CD8-positive, alpha-beta memory T cell (primary cell): ENCODE measurements at regions not wholly inside any gene's neighbourhood (a gene's known extent, or its start where the extent isn't known, plus 50 kb on each side); places are given as distances from the start of the nearest gene placed in this dataset.

ENCODE experiments used
- CTCF ChIA-PET: fragments of 350-600 bp; sonication (Branson Sonifier 250); formaldehyde crosslinking; loops from one replicate; lab custom pipeline; 2021; ENCODE audit warnings: antibody characterized with exemption; lab: Charles Lee
- POLR2A ChIA-PET: fragments of 350-600 bp; sonication (Branson Sonifier 250); formaldehyde crosslinking; loops from one replicate; lab custom pipeline; 2021; ENCODE audit warnings: antibody characterized with exemption; lab: Charles Lee
- DNase-seq, 5 donors: peaks; one replicate each; pipeline versions ENCODE4 v3.0.0 to v3.0.0-alpha.2; 2020 to 2022; ENCODE audit warnings: mixed read lengths in 1 of 5
- H3K27ac ChIP-seq: one replicate; pipeline ENCODE4 v1.7.0; 2013; ENCODE audit warnings: low read depth, mild to moderate bottlenecking, low read length, moderate library complexity
- H3K27me3 ChIP-seq: 2 replicates; pipeline ENCODE4 v1.7.0; 2013; ENCODE audit warnings: low read length, mild to moderate bottlenecking; ENCODE audit not compliant: insufficient read depth, poor library complexity, severe bottlenecking
- H3K36me3 ChIP-seq: 2 replicates; pipeline ENCODE4 v1.7.0; 2013; ENCODE audit warnings: mild to moderate bottlenecking, low read length, moderate library complexity; ENCODE audit not compliant: insufficient read depth
- H3K4me1 ChIP-seq: 2 replicates; pipeline ENCODE4 v1.7.0; 2013; ENCODE audit warnings: mild to moderate bottlenecking, low read length, moderate library complexity; ENCODE audit not compliant: insufficient read depth
- H3K4me3 ChIP-seq: 2 replicates; pipeline ENCODE4 v1.7.0; 2013; ENCODE audit warnings: mild to moderate bottlenecking, low read length
- H3K9me3 ChIP-seq: 2 replicates; pipeline ENCODE4 v1.7.0; 2013; ENCODE audit warnings: mild to moderate bottlenecking, low read length
- H3K27ac Mint-ChIP-seq, 8 donors: one replicate each; pipeline ENCODE4 v1.8.0; 2020 to 2021; ENCODE audit warnings: mixed read lengths in 8 of 8, mild to moderate bottlenecking in 6 of 8, inconsistent platforms in 3 of 8, moderate library complexity in 3 of 8
- H3K27me3 Mint-ChIP-seq, 2 donors: one replicate each; pipeline ENCODE4 v1.8.0; 2020 to 2021; ENCODE audit warnings: mixed read lengths in 2 of 2, mild to moderate bottlenecking in 1 of 2, moderate library complexity in 1 of 2
- H3K36me3 Mint-ChIP-seq, 3 donors: one replicate each; pipeline ENCODE4 v1.8.0; 2020 to 2021; ENCODE audit warnings: mixed read lengths in 3 of 3, inconsistent platforms in 1 of 3, mild to moderate bottlenecking in 1 of 3
- H3K4me1 Mint-ChIP-seq, 3 donors: one replicate each; pipeline ENCODE4 v1.8.0; 2020 to 2021; ENCODE audit warnings: mixed read lengths in 3 of 3, inconsistent platforms in 1 of 3, mild to moderate bottlenecking in 1 of 3
- H3K4me3 Mint-ChIP-seq, 7 donors: one replicate each; pipeline ENCODE4 v1.8.0; 2020 to 2021; ENCODE audit warnings: mixed read lengths in 7 of 7, mild to moderate bottlenecking in 6 of 7, moderate library complexity in 4 of 7, inconsistent platforms in 2 of 7
- H3K9me3 Mint-ChIP-seq, 5 donors: one replicate each; pipeline ENCODE4 v1.8.0; 2020 to 2022; ENCODE audit warnings: mixed read lengths in 5 of 5, mild to moderate bottlenecking in 3 of 5, moderate library complexity in 2 of 5, inconsistent platforms in 1 of 5

DNA sequence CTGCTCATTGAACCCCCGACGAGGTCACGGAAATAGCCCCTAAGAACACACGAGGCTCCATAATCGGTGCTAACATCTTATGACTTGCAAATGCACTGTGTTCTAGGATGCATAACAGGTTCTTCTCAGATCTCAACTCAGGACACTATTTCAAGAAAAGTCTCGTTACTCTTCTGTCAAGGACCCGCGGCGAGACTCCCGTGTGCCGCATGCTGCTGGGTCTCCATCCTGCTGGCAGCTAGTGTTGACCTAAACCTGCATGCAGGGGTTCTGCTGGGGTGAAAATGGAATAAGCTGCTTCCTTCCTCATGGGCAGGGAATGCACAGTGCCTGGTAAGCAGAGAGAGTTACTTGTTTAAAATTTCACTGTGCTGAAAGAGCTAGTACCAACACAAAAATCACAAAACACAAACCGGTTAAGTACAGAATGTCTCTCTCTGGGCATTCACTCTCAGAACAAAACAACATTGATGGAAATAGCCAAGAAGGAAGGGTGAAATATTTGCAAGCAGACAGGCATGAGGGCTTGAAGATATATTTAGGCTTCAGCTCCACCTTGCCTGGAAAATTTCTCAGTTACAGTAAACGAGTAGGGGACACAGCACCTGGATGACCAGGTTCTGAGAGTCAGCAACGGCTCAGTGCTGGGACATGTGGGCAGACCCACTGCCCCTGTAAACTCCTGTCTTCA, 416.5 kb downstream of the GADD45G start:
- Histone ChIP-seq H3K9me3 (no peaks in the 10 kb centered on the region), H3K36me3 (no peaks in the 10 kb centered on the region), H3K4me1 (no peaks in the 10 kb centered on the region), H3K27me3 (no peaks in the 10 kb centered on the region), H3K27ac (no peak overlapping the region), H3K4me3 (no peak overlapping the region)
- CTCF ChIA-PET = no interaction called here
- POLR2A ChIA-PET = no interaction called here
- peak overlapping the region in 1 of 8 donors; percentile 30 for H3K27ac Mint-ChIP-seq
- DNase-seq = no peak
- H3K4me3 Mint-ChIP-seq = no peak overlapping the region
- no peaks in the 10 kb centered on the region for H3K36me3 Mint-ChIP-seq
- no peaks in the 10 kb centered on the region for H3K4me1 Mint-ChIP-seq
- H3K27me3 Mint-ChIP-seq = peaks cover 13 to 34% of the 10 kb centered on the region in 2 donors
- H3K9me3 Mint-ChIP-seq = peaks cover 0 to 7% (median 2%) of the 10 kb centered on the region in 5 donors

DNA sequence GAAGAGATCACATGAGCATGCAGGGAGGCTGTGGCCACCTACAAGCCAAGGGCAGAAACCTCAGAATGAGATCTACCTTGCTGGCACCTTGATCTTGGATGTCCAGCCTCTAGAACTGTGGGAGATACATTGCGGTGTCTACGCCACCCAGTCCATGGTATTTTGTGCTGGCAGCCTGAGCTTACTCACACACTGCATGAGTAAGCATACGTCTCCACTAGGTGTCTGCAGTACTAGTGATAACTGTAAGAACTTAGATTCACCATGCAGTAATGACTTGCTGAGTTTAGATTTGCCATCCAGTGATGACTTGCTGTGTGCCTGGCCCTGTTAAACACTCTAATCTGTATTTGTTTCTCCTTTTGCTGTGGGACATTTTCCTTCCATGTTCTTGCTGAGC, 417.7 kb downstream of the GADD45G start:
- Mint-ChIP-seq H3K36me3 (no peaks in the 10 kb centered on the region), H3K4me1 (no peaks in the 10 kb centered on the region), H3K9me3 (peaks cover 0 to 8% (median 2%) of the 10 kb centered on the region in 5 donors), H3K27ac (no peak overlapping the region), H3K27me3 (peaks cover 12 to 34% of the 10 kb centered on the region in 2 donors), H3K4me3 (no peak overlapping the region)
- CTCF ChIA-PET = no interaction called here
- H3K4me3 ChIP-seq = no peak overlapping the region
- no peak for DNase-seq
- H3K27ac ChIP-seq = no peak overlapping the region
- no peaks in the 10 kb centered on the region for H3K36me3 ChIP-seq
- no peaks in the 10 kb centered on the region for H3K27me3 ChIP-seq
- no peaks in the 10 kb centered on the region for H3K9me3 ChIP-seq
- POLR2A ChIA-PET = no interaction called here
- no peaks in the 10 kb centered on the region for H3K4me1 ChIP-seq

DNA sequence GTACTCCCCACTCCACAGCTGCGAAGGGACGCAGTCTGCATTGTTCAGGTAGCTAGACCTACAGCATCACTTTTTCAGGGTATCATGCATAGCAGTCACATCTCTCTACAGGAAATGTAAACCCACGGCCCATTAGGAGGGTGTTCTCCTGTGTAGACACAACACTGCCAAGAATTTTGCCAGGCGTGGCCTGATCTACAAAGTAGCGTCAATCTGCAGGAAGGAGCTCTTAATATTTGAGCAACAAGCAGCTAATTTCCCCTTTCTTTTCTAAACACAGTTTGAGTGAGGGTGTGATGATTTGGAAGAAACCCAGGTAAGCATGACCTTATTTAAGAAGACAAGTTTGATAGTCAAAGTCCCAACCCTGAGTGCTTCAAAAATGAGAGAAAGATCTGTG, 419.0 kb downstream of the GADD45G start:
- H3K9me3 Mint-ChIP-seq = peaks cover 0 to 8% (median 2%) of the 10 kb centered on the region in 5 donors
- no peak overlapping the region for H3K27ac Mint-ChIP-seq
- H3K4me1 Mint-ChIP-seq = no peaks in the 10 kb centered on the region
- ChIA-PET POLR2A (no interaction called here), CTCF (no interaction called here)
- Histone ChIP-seq H3K27ac (no peak overlapping the region), H3K9me3 (no peaks in the 10 kb centered on the region), H3K4me3 (no peak overlapping the region), H3K27me3 (no peaks in the 10 kb centered on the region), H3K4me1 (no peaks in the 10 kb centered on the region), H3K36me3 (no peaks in the 10 kb centered on the region)
- H3K36me3 Mint-ChIP-seq = no peaks in the 10 kb centered on the region
- DNase-seq = no peak
- H3K4me3 Mint-ChIP-seq = no peak overlapping the region
- H3K27me3 Mint-ChIP-seq = peaks cover 11 to 30% of the 10 kb centered on the region in 2 donors

DNA sequence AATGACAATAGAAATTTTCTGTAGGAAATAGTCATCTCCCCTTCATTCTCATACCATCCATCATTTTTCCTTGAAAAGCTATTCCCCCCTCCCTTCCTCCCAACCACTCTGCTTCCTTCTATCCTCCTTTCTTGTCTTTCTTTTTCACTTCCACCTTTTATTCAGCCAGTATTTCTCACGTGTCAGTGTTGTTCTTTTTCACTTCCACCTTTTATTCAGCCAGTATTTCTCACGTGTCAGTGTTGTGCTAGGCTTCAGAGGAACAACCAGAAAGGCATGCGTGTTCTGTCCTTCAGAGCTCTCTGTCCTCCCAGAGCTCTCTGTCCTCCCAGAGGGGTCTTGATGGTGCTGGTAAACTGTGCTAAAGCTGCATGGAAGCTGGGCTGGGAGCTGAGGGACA, 419.6 kb downstream of the GADD45G start:
- Histone ChIP-seq H3K36me3 (no peaks in the 10 kb centered on the region), H3K9me3 (no peaks in the 10 kb centered on the region), H3K27me3 (no peaks in the 10 kb centered on the region), H3K4me3 (no peak overlapping the region), H3K27ac (no peak overlapping the region), H3K4me1 (no peaks in the 10 kb centered on the region)
- POLR2A ChIA-PET = no interaction called here
- H3K4me3 Mint-ChIP-seq = no peak overlapping the region
- H3K36me3 Mint-ChIP-seq = no peaks in the 10 kb centered on the region
- peaks cover 0 to 8% (median 2%) of the 10 kb centered on the region in 5 donors for H3K9me3 Mint-ChIP-seq
- no peak for DNase-seq
- peaks cover 11 to 30% of the 10 kb centered on the region in 2 donors for H3K27me3 Mint-ChIP-seq
- H3K27ac Mint-ChIP-seq = no peak overlapping the region
- CTCF ChIA-PET = no interaction called here
- no peaks in the 10 kb centered on the region for H3K4me1 Mint-ChIP-seq

DNA sequence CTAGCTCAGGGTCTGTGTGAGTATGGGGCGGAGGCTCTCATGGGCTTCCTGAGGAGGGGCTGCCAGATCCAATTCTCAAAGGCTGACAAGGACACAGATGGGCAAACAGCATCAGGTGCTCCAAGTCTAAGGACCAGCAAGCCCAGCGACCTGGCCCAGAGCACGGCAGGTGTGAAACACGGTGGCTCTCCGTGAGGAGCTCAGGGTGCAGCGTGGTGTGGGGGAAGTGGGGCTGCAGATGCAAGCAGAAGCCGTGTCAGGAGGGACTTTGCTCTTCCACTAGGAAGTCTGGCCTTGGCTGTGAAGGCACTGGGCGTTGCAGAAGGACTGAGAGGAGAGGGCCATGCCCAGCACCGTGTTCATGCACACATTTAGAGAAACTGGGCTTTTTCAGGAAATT, 420.0 kb downstream of the GADD45G start:
- CTCF ChIA-PET = no interaction called here
- no peaks in the 10 kb centered on the region for H3K36me3 Mint-ChIP-seq
- no peaks in the 10 kb centered on the region for H3K4me1 Mint-ChIP-seq
- H3K27me3 Mint-ChIP-seq = peaks cover 11 to 30% of the 10 kb centered on the region in 2 donors
- H3K9me3 Mint-ChIP-seq = peaks cover 0 to 8% (median 2%) of the 10 kb centered on the region in 5 donors
- Histone ChIP-seq H3K4me3 (no peak overlapping the region), H3K4me1 (no peaks in the 10 kb centered on the region), H3K27ac (no peak overlapping the region), H3K9me3 (no peaks in the 10 kb centered on the region), H3K27me3 (no peaks in the 10 kb centered on the region), H3K36me3 (no peaks in the 10 kb centered on the region)
- POLR2A ChIA-PET = no interaction called here
- DNase-seq = no peak
- H3K4me3 Mint-ChIP-seq = no peak overlapping the region
- peak overlapping the region in 1 of 8 donors; percentile 31 for H3K27ac Mint-ChIP-seq

DNA sequence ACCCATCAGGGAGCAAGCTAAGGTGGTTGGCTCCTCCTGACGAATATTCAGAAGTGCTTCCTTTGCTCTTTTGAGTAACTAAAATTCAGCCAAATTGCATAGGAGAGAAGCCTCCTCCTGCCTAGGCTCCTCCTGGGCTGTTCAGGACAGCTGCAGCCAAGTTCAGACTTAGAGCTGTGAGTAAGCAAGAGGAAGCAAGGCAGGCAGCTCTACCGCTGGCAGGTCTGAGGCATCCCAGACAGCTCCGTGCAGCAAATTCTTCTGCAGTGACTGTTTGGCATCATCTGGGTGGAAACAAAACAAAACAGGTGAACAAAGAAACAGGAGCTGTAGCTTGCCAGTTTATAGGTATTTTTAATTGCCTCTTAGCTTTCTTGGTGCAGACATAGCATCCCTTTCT, 421.0 kb downstream of the GADD45G start:
- peaks cover 0 to 8% (median 2%) of the 10 kb centered on the region in 5 donors for H3K9me3 Mint-ChIP-seq
- Histone ChIP-seq H3K27ac (no peak overlapping the region), H3K36me3 (no peaks in the 10 kb centered on the region), H3K27me3 (no peaks in the 10 kb centered on the region), H3K4me3 (no peak overlapping the region), H3K9me3 (no peaks in the 10 kb centered on the region), H3K4me1 (no peaks in the 10 kb centered on the region)
- no peak for DNase-seq
- H3K27me3 Mint-ChIP-seq = peaks cover 11 to 25% of the 10 kb centered on the region in 2 donors
- no peak overlapping the region for H3K4me3 Mint-ChIP-seq
- peak overlapping the region in 1 of 8 donors; percentile 11 for H3K27ac Mint-ChIP-seq
- H3K36me3 Mint-ChIP-seq = no peaks in the 10 kb centered on the region
- ChIA-PET POLR2A (no interaction called here), CTCF (no interaction called here)
- H3K4me1 Mint-ChIP-seq = no peaks in the 10 kb centered on the region

DNA sequence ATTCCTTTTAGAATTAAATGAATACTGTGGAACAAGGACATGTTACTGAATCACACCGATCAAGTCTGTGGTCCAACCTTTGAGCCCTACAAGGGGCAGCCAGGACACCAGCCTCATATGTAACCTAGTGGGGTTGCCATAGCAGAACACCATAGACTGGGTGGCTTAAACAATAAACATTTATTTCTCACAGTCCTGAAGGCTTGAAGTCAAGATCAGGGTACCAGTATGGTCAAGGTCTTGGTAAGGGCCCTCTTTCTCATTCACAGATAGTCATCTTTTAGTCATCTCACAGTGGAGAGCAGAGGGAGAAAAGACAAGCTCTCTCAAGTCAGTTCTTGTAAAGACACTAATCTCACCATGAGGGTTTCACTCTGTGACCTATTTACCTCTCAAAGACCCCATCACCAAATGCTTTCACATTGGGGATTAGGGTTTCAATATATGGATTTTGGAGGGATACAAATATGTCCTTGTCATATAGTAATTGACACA, 422.5 kb downstream of the GADD45G start:
- DNase-seq = no peak
- H3K27me3 ChIP-seq = no peaks in the 10 kb centered on the region
- H3K36me3 Mint-ChIP-seq = no peaks in the 10 kb centered on the region
- H3K27ac ChIP-seq = no peak overlapping the region
- H3K4me1 ChIP-seq = no peaks in the 10 kb centered on the region
- no peak overlapping the region for H3K27ac Mint-ChIP-seq
- no peaks in the 10 kb centered on the region for H3K9me3 ChIP-seq
- H3K36me3 ChIP-seq = no peaks in the 10 kb centered on the region
- H3K4me3 ChIP-seq = no peak overlapping the region
- peaks cover 12 to 20% of the 10 kb centered on the region in 2 donors for H3K27me3 Mint-ChIP-seq
- ChIA-PET POLR2A (no interaction called here), CTCF (no interaction called here)
- H3K9me3 Mint-ChIP-seq = peaks cover 0 to 7% (median 2%) of the 10 kb centered on the region in 5 donors
- H3K4me3 Mint-ChIP-seq = no peak overlapping the region
- no peaks in the 10 kb centered on the region for H3K4me1 Mint-ChIP-seq

DNA sequence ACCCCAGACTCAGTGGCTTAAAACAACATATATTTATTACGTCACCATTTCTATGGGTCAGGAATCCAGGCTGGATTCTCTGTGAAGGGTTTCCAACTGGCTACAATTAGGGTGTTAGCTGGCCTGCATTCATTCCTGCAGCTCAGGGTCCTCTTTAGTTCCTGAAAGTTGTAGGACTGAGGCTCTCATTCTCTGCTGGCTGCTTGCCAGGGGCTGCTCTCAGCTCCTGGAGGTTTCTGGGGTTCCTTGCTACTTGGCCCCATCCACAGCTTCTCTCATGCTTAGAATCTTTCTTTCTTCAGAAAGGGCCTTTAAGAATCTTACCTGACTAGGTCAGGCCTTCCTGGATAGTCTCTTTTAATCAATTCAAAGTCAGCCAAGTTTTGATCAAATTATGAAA, 424.6 kb downstream of the GADD45G start:
- Histone ChIP-seq H3K27ac (no peak overlapping the region), H3K9me3 (no peaks in the 10 kb centered on the region), H3K4me3 (no peak overlapping the region), H3K27me3 (no peaks in the 10 kb centered on the region), H3K36me3 (no peaks in the 10 kb centered on the region), H3K4me1 (no peaks in the 10 kb centered on the region)
- peaks cover 11 to 12% of the 10 kb centered on the region in 2 donors for H3K27me3 Mint-ChIP-seq
- DNase-seq = no peak
- no peak overlapping the region for H3K4me3 Mint-ChIP-seq
- H3K4me1 Mint-ChIP-seq = no peaks in the 10 kb centered on the region
- POLR2A ChIA-PET = no interaction called here
- H3K36me3 Mint-ChIP-seq = no peaks in the 10 kb centered on the region
- H3K9me3 Mint-ChIP-seq = peaks cover 0 to 2% (median 0%) of the 10 kb centered on the region in 5 donors
- no peak overlapping the region for H3K27ac Mint-ChIP-seq
- CTCF ChIA-PET = no interaction called here
